Spleen (tissue), 11 donors: ENCODE measurements at regions not wholly inside any gene's neighbourhood (a gene's known extent, or its start where the extent isn't known, plus 50 kb on each side); places are given as distances from the start of the nearest gene placed in this dataset.

Source experiments
- DNase-seq: peaks from one replicate; pipeline ENCODE4 v3.0.0-alpha.2; 2020
- H3K27ac ChIP-seq, 8 donors: fragments of 200-600 bp; sonication (generic) in 7 of 8; 1 replicate in 4 of 8; 2 replicates in 4 of 8; pipeline versions ENCODE4 v1.5.0 to v1.8.0; 2016 to 2021; ENCODE audit warnings: inconsistent platforms in 4 of 8, mild to moderate bottlenecking in 4 of 8, moderate library complexity in 1 of 8
- H3K27me3 ChIP-seq, 7 donors: fragments of 200-600 bp; sonication (generic) in 6 of 7; replicated peaks in 1 of 7; 1 replicate in 4 of 7; 2 replicates in 3 of 7; pipeline versions ENCODE4 v1.5.0 to v1.8.0; 2016 to 2021; ENCODE audit warnings: inconsistent platforms in 3 of 7, mild to moderate bottlenecking in 1 of 7
- H3K36me3 ChIP-seq, 6 donors: fragments of 200-600 bp; sonication (generic) in 5 of 6; 1 replicate in 4 of 6; 2 replicates in 2 of 6; pipeline versions ENCODE4 v1.5.0 to v1.8.0; 2016 to 2021; ENCODE audit warnings: inconsistent platforms in 2 of 6
- H3K4me1 ChIP-seq, 6 donors: fragments of 200-600 bp; sonication (generic) in 5 of 6; 1 replicate in 3 of 6; 2 replicates in 3 of 6; pipeline versions ENCODE4 v1.5.0 to v1.8.0; 2016 to 2021; ENCODE audit warnings: inconsistent platforms in 3 of 6
- H3K4me3 ChIP-seq, 8 donors: fragments of 200-600 bp; sonication (generic) in 7 of 8; 1 replicate in 4 of 8; 2 replicates in 4 of 8; pipeline versions ENCODE4 v1.5.0 to v1.8.0; 2016 to 2021; ENCODE audit warnings: inconsistent platforms in 4 of 8, mild to moderate bottlenecking in 4 of 8, moderate library complexity in 2 of 8
- H3K9me3 ChIP-seq, 8 donors: fragments of 200-600 bp; sonication (generic) in 7 of 8; 1 replicate in 4 of 8; 2 replicates in 4 of 8; pipeline versions ENCODE4 v1.5.0 to v1.8.0; 2016 to 2021; ENCODE audit warnings: inconsistent platforms in 4 of 8
- POLR2A ChIP-seq, 3 donors: fragments of 450-650 bp; IDR thresholded peaks; one replicate each; pipeline ENCODE4 v1.5.1; 2017; ENCODE audit warnings: antibody characterized with exemption in 3 of 3, mild to moderate bottlenecking in 1 of 3
- POLR2AphosphoS5 ChIP-seq, 3 donors: sonication (generic); formaldehyde crosslinking; IDR thresholded peaks; one replicate each; pipeline ENCODE4 v1.5.1; 2017; ENCODE audit warnings: antibody characterized with exemption in 3 of 3
- WGBS, 5 donors: extraction: QIAGEN DNeasy Blood & Tissue Kit in 3 of 5; methylation state at CpG; one replicate each; pipeline versions ENCODE4 v1.1.5 to v1.1.7; 2013 to 2018; 5-methylcytosine and 5-hydroxymethylcytosine counted together
- intact Hi-C: fragments of 100-400 bp; cut with DNase I; formaldehyde crosslinking; loops from one replicate; pipeline ENCODE4 v1.15.0; 2023; ENCODE audit warnings: low total_unique reads
- TF ChIP-seq, protein P1 (sequence below), 11 experiments: fragments of 200-600 bp in 7 of 11; fragments of 450-650 bp in 4 of 11; sonication (generic) in 4 of 11; IDR thresholded peaks in 8 of 11; conservative IDR thresholded peaks in 3 of 11; 1 replicate in 7 of 11; 2 replicates in 4 of 11; pipeline versions ENCODE4 v1.4.0 to v1.8.0; 2016 to 2021; ENCODE audit warnings: antibody characterized with exemption in 11 of 11, inconsistent platforms in 4 of 11, mild to moderate bottlenecking in 1 of 11
- donor health status: healthy with polysubstance abuse.
- donor health status: DM: no; HTN: no; CAD: no; lungs with moderate emphysema.
- donor health status: DM: no; HTN: no; CAD: no.
- donor health status: Bipolar disorder and iron deficiency.
- donor health status: healthy.
- donor health status: DM: no; HTN: no; CAD: no.
- donor health status: DM: yes; HTN: yes; CAD: no.

DNA sequence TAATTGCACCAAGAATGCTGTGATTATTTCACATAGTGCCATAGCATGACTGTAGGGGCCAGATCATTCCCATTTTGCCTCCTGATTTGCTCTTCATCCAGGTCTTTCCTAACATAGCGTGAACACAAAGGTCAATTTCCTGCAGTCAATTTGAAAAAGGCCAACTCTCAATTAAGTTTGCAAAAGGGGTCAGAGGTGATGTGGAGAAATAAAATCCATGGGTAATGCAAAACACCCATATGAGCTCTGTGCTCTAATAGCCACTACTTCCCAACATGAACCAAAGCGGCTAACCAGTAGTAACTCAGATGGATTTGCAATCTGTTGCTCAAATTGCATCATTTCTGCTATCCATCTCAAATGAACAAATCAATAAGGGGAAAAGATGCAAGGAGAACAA, 275.5 kb upstream of the SOX9 start:
- no peaks in the 10 kb centered on the region for H3K36me3 ChIP-seq
- no peak for DNase-seq
- 83 to 88% (median 85%) methylated on average over 2 of the region's 2 CpGs for WGBS, 5 donors
- no peaks in the 10 kb centered on the region for H3K27me3 ChIP-seq
- no peaks in the 10 kb centered on the region for H3K4me1 ChIP-seq
- no peak overlapping the region for H3K27ac ChIP-seq
- H3K4me3 ChIP-seq, result no peak overlapping the region
- TF ChIP-seq POLR2A (IDR thresholded peaks at IDR 0.05), result no peak
- TF ChIP-seq, protein P1, sequence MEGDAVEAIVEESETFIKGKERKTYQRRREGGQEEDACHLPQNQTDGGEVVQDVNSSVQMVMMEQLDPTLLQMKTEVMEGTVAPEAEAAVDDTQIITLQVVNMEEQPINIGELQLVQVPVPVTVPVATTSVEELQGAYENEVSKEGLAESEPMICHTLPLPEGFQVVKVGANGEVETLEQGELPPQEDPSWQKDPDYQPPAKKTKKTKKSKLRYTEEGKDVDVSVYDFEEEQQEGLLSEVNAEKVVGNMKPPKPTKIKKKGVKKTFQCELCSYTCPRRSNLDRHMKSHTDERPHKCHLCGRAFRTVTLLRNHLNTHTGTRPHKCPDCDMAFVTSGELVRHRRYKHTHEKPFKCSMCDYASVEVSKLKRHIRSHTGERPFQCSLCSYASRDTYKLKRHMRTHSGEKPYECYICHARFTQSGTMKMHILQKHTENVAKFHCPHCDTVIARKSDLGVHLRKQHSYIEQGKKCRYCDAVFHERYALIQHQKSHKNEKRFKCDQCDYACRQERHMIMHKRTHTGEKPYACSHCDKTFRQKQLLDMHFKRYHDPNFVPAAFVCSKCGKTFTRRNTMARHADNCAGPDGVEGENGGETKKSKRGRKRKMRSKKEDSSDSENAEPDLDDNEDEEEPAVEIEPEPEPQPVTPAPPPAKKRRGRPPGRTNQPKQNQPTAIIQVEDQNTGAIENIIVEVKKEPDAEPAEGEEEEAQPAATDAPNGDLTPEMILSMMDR (IDR thresholded peaks at IDR 0.05 in 8 of 11, conservative IDR thresholded peaks at IDR 0.05 in 3 of 11), result no peak
- TF ChIP-seq POLR2AphosphoS5 (IDR thresholded peaks at IDR 0.05), result no peak
- H3K9me3 ChIP-seq, result peaks cover 0 to 31% (median 13%) of the 10 kb centered on the region in 8 donors
- intact Hi-C loops, result no loop called here

DNA sequence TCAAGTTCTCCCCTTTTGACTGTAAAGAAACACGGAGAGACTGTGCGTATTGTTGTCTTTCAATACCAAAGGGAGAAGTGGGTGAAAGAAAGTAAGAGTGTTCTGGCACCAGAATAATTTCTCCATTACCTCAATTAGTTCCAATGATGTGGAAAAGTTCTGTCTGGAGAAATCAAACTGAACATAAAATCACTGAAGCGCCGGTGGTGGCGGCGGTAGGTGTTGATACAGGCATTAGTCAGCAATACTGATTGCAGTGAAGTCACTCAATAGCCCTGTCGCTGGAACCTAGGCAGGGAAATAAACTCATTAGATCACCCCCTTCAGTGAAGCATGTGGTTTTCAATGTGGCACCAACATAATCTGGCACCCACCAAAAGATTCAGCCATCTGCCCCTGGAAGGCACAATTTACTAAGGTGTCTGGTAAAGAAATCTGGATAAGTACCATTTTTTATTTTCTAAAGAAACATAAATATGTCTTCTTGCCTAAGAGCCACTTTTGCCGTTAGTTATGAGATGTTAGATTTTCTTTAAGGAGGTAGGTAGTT, 274.2 kb upstream of the SOX9 start:
- 88 to 95% (median 92%) methylated on average over 8 of the region's 8 CpGs for WGBS, 5 donors
- peaks cover 0 to 31% (median 13%) of the 10 kb centered on the region in 8 donors for H3K9me3 ChIP-seq
- no peak overlapping the region for H3K27ac ChIP-seq
- TF ChIP-seq, protein P1 (IDR thresholded peaks at IDR 0.05 in 8 of 11, conservative IDR thresholded peaks at IDR 0.05 in 3 of 11), result no peak
- no peak for TF ChIP-seq POLR2A (IDR thresholded peaks at IDR 0.05)
- no peak for TF ChIP-seq POLR2AphosphoS5 (IDR thresholded peaks at IDR 0.05)
- DNase-seq, result no peak
- H3K4me3 ChIP-seq, result no peak overlapping the region
- H3K4me1 ChIP-seq, result no peaks in the 10 kb centered on the region
- H3K27me3 ChIP-seq, result no peaks in the 10 kb centered on the region
- intact Hi-C loops, result no loop called here
- no peaks in the 10 kb centered on the region for H3K36me3 ChIP-seq

DNA sequence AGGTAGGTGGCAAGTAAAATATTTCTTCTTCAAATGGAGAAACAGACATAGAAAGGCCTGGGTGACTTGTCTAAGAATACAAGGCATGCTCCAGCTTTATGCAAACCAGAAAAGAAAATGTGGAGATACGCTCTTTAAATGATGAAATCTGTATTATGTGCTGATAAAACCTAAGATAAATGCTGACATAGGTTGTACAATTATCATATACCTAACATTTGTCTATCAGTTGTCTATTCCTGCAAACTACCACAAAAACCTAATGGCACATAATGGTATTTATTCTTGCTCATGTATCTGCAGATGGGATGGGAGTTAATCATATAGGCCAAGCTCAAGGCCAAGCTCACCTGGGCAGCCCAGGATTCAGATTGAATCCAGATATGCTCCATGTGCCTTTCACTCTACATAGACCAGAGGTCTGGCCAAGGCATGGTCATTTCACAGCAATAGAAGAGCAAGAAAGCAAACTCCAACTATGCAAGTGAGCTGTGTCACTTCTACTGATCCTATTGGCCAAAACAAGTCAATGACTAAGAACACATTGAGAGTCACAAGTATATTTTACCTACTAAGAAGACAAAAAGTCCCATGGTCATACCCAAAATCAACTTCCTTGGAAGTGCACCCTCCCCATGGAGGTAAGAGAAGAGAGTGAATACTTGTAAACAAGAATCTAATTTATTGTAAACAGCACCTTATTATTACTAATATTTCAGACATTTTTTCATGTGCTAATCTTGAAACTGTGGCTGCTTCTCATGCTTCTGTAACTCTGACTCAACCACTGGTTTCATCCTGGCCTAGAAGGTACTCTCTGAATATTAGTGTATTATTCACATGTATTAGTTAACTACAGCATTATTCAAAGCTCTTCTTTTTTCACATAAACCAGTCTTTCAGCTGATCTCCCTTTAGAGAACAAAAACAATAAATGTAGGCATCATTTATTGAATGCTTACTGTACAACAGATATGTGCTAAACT, 270.7 kb upstream of the SOX9 start:
- WGBS, 5 donors, result 38 to 87% (median 80%) methylated on average over 1 of the region's 1 CpG
- DNase-seq, result no peak
- Histone ChIP-seq H3K9me3 (peaks cover 0 to 6% (median 0%) of the 10 kb centered on the region in 8 donors), H3K36me3 (no peaks in the 10 kb centered on the region), H3K4me1 (no peaks in the 10 kb centered on the region), H3K4me3 (no peak overlapping the region), H3K27ac (no peak overlapping the region), H3K27me3 (no peaks in the 10 kb centered on the region)
- intact Hi-C loops, result no loop called here
- no peak for TF ChIP-seq POLR2A (IDR thresholded peaks at IDR 0.05)

DNA sequence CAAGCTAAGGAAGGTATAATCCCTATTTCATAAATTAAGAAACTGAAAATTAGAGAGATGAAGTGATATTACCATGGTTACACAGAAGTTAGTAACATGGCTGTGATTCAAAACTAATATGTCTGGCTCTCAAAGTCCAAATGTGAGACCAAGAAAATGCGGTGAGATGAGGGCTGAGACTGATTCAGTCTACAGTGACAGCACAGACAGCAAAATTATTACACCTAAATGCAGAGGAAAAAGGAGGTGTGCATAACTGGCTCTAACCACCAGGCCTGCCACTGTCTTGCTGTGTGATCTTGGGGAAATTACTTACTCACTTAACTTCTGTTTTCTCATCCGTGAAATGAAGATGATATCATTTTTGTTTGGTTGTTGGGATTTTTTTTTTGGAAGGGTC, 270.0 kb upstream of the SOX9 start:
- no peaks in the 10 kb centered on the region for H3K27me3 ChIP-seq
- no peak overlapping the region for H3K4me3 ChIP-seq
- no peak overlapping the region for H3K27ac ChIP-seq
- WGBS, 5 donors, result 63 to 95% (median 75%) methylated on average over 2 of the region's 2 CpGs
- no peaks in the 10 kb centered on the region for H3K36me3 ChIP-seq
- peaks cover 0 to 2% (median 0%) of the 10 kb centered on the region in 8 donors for H3K9me3 ChIP-seq
- no peak for DNase-seq
- intact Hi-C loops, result no loop called here
- no peaks in the 10 kb centered on the region for H3K4me1 ChIP-seq
- TF ChIP-seq POLR2AphosphoS5 (IDR thresholded peaks at IDR 0.05) (no peak), POLR2A (IDR thresholded peaks at IDR 0.05) (no peak)
- TF ChIP-seq, protein P1 (IDR thresholded peaks at IDR 0.05 in 8 of 11, conservative IDR thresholded peaks at IDR 0.05 in 3 of 11), result no peak
